NCI-H1417 (cell line): ENCODE measurements at regions not wholly inside any gene's neighbourhood (a gene's known extent, or its start where the extent isn't known, plus 50 kb on each side); places are given as distances from the start of the nearest gene placed in this dataset.

Experiments
- DNase-seq, 3 experiments: peaks; one replicate each; lab custom pipeline; 2025; lab: John Stamatoyannopoulos, UW

- DNase-seq, result no peak
Observed at GRCh38 chr6:82015043-82015442, 232.5 kb downstream of the IBTK start.

- DNase-seq, result no peak
Observed at GRCh38 chr6:82013561-82014530, 233.7 kb downstream of the IBTK start.

GRCh38 chr6:82006027-82006738, 241.4 kb downstream of the IBTK start:
- peak in 1 of 3 experiments; percentile 15 for DNase-seq

GRCh38 chr6:82000551-82000950, 247.0 kb downstream of the IBTK start:
- no peak for DNase-seq

GRCh38 chr6:81999826-82000225, 247.3 kb upstream of the TENT5A start:
- DNase-seq, result no peak

GRCh38 chr6:81999270-81999669, 246.8 kb upstream of the TENT5A start:
- DNase-seq, result no peak

GRCh38 chr6:81998432-81998831, 246.0 kb upstream of the TENT5A start:
- DNase-seq, result no peak

GRCh38 chr6:81997090-81997926, 244.8 kb upstream of the TENT5A start:
- DNase-seq, result no peak

- DNase-seq, result no peak
Observed at GRCh38 chr6:81996414-81996813, 243.9 kb upstream of the TENT5A start.

GRCh38 chr6:81995548-81996289, 243.2 kb upstream of the TENT5A start:
- no peak for DNase-seq

GRCh38 chr6:81988871-81989270, 236.4 kb upstream of the TENT5A start:
- no peak for DNase-seq

GRCh38 chr6:81988446-81988845, 236.0 kb upstream of the TENT5A start:
- DNase-seq, result no peak

- no peak for DNase-seq
Observed at GRCh38 chr6:81987293-81987692, 234.8 kb upstream of the TENT5A start.

- no peak for DNase-seq
Observed at GRCh38 chr6:81985191-81985590, 232.7 kb upstream of the TENT5A start.

GRCh38 chr6:81984599-81984998, 232.1 kb upstream of the TENT5A start:
- DNase-seq, result no peak

GRCh38 chr6:81981812-81982211, 229.3 kb upstream of the TENT5A start:
- no peak for DNase-seq

GRCh38 chr6:81979767-81980166, 227.3 kb upstream of the TENT5A start:
- no peak for DNase-seq

GRCh38 chr6:81979329-81979728, 226.8 kb upstream of the TENT5A start:
- DNase-seq, result no peak

- DNase-seq, result no peak
Observed at GRCh38 chr6:81978230-81978629, 225.7 kb upstream of the TENT5A start.

- no peak for DNase-seq
Observed at GRCh38 chr6:81977486-81977885, 225.0 kb upstream of the TENT5A start.

- no peak for DNase-seq
Observed at GRCh38 chr6:81969814-81970213, 217.3 kb upstream of the TENT5A start.

GRCh38 chr6:81969011-81969410, 216.5 kb upstream of the TENT5A start:
- no peak for DNase-seq
